ENCODE measurements at regions not wholly inside any gene's neighbourhood (a gene's known extent, or its start where the extent isn't known, plus 50 kb on each side); places are given as distances from the start of the nearest gene placed in this dataset.

- TF ChIP-seq POLR2AphosphoS5 (IDR thresholded peaks at IDR 0.05; ENCODE audit: low read depth, low read length) (no peak), FOXP2 (optimal IDR thresholded peaks at IDR 0.05; ENCODE audit: borderline replicate concordance, extremely low read depth, extremely low read length, insufficient read depth) (no peak), TAF1 (IDR thresholded peaks at IDR 0.05; ENCODE audit: borderline replicate concordance, insufficient read depth, low read length) (no peak), SIN3A (IDR thresholded peaks at IDR 0.05; ENCODE audit: borderline replicate concordance, insufficient read depth, low read length) (no peak), REST (IDR thresholded peaks at IDR 0.05; ENCODE audit: insufficient read depth in 1 of 2, low read depth in 2 of 2, low read length in 2 of 2) (no peak)
Measured at GRCh38 chr4:110395421-110395820, 80.5 kb upstream of the ENPEP start.

- TF ChIP-seq TAF1 (IDR thresholded peaks at IDR 0.05; ENCODE audit: borderline replicate concordance, insufficient read depth, low read length) (no peak), POLR2AphosphoS5 (IDR thresholded peaks at IDR 0.05; ENCODE audit: low read depth, low read length) (no peak), FOXP2 (optimal IDR thresholded peaks at IDR 0.05; ENCODE audit: borderline replicate concordance, extremely low read depth, extremely low read length, insufficient read depth) (no peak), REST (IDR thresholded peaks at IDR 0.05; ENCODE audit: insufficient read depth in 1 of 2, low read depth in 2 of 2, low read length in 2 of 2) (no peak), SIN3A (IDR thresholded peaks at IDR 0.05; ENCODE audit: borderline replicate concordance, insufficient read depth, low read length) (no peak)
Measured at GRCh38 chr4:110394871-110395270, 81.1 kb upstream of the ENPEP start.

- TF ChIP-seq POLR2AphosphoS5 (IDR thresholded peaks at IDR 0.05; ENCODE audit: low read depth, low read length) (no peak), FOXP2 (optimal IDR thresholded peaks at IDR 0.05; ENCODE audit: borderline replicate concordance, extremely low read depth, extremely low read length, insufficient read depth) (no peak), REST (IDR thresholded peaks at IDR 0.05; ENCODE audit: insufficient read depth in 1 of 2, low read depth in 2 of 2, low read length in 2 of 2) (no peak), TAF1 (IDR thresholded peaks at IDR 0.05; ENCODE audit: borderline replicate concordance, insufficient read depth, low read length) (no peak), SIN3A (IDR thresholded peaks at IDR 0.05; ENCODE audit: borderline replicate concordance, insufficient read depth, low read length) (no peak)
Measured at GRCh38 chr4:110381784-110382183, 94.2 kb upstream of the ENPEP start.

GRCh38 chr4:110372485-110372884, 103.5 kb upstream of the ENPEP start:
- TF ChIP-seq SIN3A (IDR thresholded peaks at IDR 0.05; ENCODE audit: borderline replicate concordance, insufficient read depth, low read length) (no peak), FOXP2 (optimal IDR thresholded peaks at IDR 0.05; ENCODE audit: borderline replicate concordance, extremely low read depth, extremely low read length, insufficient read depth) (no peak), REST (IDR thresholded peaks at IDR 0.05; ENCODE audit: insufficient read depth in 1 of 2, low read depth in 2 of 2, low read length in 2 of 2) (no peak), TAF1 (IDR thresholded peaks at IDR 0.05; ENCODE audit: borderline replicate concordance, insufficient read depth, low read length) (no peak), POLR2AphosphoS5 (IDR thresholded peaks at IDR 0.05; ENCODE audit: low read depth, low read length) (no peak)

All from PFSK-1 (cell line).